Stimulated activated CD4-positive, alpha-beta T cell treated with anti-CD3 and anti-CD28 coated beads, Interleukin-1b, Interleukin-23, amount 100 ng/mL, for 48 hours (primary cell): ENCODE measurements at regions not wholly inside any gene's neighbourhood (a gene's known extent, or its start where the extent isn't known, plus 50 kb on each side); places are given as distances from the start of the nearest gene placed in this dataset.
"Not testable (repeated sequence)": the region's sequence is repeated elsewhere in the genome, so short reads cannot be mapped to it uniquely, and the experiment has no call there.

Experiments used
- DNase-seq: peaks from one replicate; pipeline ENCODE4 v3.0.0-alpha.2; 2020

DNA sequence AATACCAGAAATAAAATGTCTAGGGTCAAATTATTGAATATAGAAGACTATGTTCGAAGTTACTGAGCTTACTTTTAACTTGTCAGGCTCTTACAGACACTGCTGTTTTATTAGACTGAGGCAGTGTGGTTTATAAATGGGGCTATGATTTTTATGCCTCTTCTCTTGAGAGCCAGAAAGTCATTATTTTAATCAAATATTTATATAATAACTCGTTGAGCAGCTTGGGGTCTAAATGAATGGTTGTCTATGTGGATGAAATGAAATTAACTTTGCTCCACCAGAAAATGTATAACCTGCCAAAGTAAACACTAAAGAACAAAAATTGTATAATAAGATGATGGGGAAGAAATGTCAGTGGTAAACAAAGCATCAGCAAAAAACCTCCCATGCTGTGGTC, 175.6 kb upstream of the THSD7A start:
- DNase-seq = no peak

DNA sequence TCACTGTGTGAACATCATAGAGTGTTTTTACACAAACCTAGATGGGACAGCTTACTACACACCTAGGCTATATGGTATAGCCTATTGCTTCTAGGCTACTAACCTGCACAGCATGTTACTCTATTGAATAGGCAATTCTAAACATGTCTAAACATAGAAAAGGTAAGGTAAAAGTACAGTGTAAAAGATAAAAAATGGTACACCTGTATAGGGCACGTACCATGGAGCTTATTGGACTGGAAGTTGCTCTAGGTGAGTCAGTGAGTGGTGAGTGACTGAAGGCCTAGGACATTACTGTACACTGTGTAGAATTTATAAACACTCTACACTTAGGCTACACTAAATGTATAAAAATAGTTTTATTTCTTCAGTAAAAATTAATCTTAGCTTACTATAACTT, 182.0 kb upstream of the THSD7A start:
- no peak for DNase-seq

- no peak for DNase-seq
Measured at GRCh38 chr7:12016439-12016838, 184.4 kb upstream of the THSD7A start.

- no peak for DNase-seq
Measured at GRCh38 chr7:12017046-12017445, 185.0 kb upstream of the THSD7A start.

- DNase-seq = not testable (repeated sequence)
Measured at GRCh38 chr7:12022011-12022410, 189.1 kb upstream of the TMEM106B start.

GRCh38 chr7:12025246-12025645, 185.8 kb upstream of the TMEM106B start:
- no peak for DNase-seq

GRCh38 chr7:12028508-12028907, 182.6 kb upstream of the TMEM106B start:
- DNase-seq = no peak

DNA sequence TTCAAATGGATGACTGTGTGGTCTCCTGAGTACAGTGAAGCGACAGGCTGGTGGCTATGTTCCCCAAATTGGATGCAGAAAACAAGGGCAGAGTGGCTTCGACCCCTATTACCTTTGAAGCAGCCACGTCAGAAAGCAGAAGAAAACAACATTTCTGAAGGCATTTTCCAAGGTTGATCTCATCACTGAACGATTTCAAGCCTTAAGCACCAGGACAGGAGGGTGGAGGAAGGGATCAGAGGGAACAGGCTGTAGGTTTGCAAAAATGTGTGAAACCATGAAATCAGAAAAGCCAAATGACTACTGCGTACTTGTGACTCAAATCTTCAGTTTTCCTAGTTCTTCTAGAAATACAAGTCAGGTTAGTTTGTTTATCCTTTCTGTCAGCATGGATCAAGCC, 181.0 kb upstream of the TMEM106B start:
- no peak for DNase-seq

DNA sequence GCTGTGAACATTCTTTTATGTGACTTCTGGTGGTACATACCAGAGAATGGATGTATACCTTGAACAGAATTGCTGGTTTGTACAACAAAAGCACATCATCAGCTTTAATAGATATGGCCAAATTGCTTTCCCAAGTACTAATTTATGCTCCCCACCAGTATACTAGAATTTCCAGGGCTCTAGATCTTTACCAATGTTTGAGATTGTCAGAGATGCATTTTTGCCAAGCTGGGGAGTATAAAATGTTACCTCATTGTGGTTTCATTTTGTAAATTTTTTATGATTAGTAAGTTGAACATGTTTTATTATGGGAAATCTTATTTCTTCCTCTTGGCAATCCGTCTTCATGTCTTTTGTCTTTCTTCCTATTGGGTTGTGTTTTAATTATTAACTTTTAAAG, 179.9 kb upstream of the TMEM106B start:
- DNase-seq = no peak

DNA sequence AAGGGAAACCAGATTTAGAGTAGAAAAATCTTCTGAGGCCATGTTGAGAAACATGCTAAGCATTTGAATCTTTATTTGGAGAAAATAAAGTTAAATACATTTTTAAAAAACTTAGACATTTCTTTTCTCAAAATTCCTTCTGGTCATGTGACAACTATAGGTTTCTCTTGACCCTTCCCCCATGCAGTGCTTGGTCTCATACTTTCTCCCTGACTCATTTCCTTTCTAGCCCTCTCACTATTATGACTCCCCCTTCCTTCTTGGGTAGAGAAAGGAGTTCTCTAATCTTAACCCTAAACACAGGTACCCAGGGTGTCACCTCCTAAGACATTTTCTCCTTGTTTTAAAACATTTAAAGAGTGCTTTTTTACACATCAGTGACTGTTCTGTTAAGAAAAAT, 179.5 kb upstream of the TMEM106B start:
- no peak for DNase-seq

DNA sequence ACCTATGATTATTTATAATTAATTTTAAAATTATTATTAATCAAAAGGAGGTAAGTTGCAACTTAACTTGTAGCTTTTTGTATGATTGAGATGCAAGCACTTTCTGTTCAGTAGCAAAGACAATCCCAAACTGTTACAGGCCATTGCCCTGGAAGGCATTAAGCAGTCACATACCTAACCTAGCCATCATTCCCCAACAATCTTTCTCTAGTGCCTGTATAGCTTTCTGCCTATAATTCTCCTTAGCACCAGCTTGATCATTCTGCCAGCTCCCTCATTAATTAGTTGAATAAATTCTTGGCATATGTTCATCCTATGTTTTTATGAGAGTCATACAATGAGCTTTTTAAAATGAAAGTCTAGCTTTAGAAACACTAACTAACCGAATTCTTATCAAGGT, 178.9 kb upstream of the TMEM106B start:
- no peak for DNase-seq

DNA sequence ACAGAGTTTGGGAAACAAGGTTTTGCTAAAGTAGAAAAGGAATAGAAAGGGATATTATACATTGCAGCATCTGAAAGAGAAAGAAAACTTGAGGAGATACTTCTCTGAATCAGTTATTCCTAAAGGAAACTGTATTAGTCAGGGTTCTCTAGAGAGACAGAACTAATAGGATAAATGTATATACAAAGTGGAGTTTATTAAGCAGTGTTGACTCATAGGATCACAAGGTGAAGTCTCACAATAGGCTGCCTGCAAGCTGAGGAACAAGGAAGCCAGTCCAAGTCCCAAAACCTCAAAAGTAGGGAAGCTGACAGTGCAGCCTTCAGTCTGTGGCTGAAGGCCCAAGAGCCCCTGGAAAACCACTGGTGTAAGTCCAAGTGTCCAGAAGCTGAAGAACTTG, 167.6 kb upstream of the TMEM106B start:
- not testable (repeated sequence) for DNase-seq

- no peak for DNase-seq
Measured at GRCh38 chr7:12052211-12052610, 158.9 kb upstream of the TMEM106B start.

GRCh38 chr7:12053561-12053960, 157.5 kb upstream of the TMEM106B start:
- no peak for DNase-seq

DNA sequence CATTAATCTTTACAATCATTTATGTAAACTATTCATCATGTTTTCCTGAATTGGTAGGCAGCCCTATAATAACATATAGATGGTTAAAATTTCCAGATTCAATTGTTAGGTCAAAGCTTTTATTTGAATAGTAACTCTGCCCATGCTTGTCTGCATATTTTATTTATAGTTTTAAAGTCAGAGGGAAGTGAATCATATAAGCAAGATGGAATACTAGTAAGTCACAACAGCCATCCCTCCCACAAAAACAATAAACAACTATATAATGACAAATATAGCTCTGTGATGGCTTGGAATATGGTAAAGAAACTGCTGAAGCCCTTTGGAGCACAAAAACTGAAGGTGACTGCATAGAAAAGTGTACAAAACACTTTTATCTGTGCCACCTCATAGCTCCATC, 156.3 kb upstream of the TMEM106B start:
- DNase-seq = no peak

DNA sequence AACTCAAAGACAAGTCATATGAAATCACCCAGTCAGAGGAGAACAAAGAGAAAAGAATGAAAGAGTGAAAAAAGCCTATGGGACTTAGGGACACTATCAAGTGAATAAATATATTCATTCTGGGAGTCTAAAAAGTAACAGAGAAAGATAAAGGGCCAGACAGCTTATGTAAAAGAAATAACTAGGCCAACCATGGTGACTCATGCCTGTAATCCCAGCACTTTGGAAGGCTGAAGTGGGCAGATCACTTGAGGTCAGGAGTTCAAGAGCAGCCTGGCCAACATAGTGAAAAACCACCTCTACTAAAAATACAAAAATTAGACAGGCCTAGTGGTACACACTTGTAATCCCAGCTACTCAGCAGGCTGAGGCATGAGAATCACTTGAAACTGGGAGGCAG, 154.7 kb upstream of the TMEM106B start:
- no peak for DNase-seq

GRCh38 chr7:12056977-12057376, 154.1 kb upstream of the TMEM106B start:
- no peak for DNase-seq

DNA sequence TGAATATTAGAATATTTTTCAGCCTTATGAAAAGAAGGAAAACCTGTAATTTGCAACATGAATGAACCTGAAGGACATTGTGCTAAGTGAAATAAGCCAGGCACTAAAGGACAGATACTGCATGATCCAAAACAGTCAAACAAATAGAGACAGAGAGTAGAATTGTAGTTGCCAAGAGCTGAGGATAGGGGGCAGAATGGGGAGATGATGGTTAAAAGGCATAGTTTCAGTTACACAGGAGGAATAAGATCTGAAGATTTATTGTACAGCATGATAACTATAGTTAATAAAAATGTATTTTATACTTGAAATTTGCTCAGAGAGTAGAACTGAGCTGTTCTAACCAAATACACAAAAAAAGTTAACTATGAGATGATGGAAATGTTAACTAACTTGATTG, 149.0 kb upstream of the TMEM106B start:
- DNase-seq = no peak

- DNase-seq = no peak
Measured at GRCh38 chr7:12064586-12065127, 146.4 kb upstream of the TMEM106B start.

GRCh38 chr7:12066004-12066403, 145.1 kb upstream of the TMEM106B start:
- DNase-seq = no peak

GRCh38 chr7:12066521-12066920, 144.6 kb upstream of the TMEM106B start:
- DNase-seq = no peak

- DNase-seq = peak; percentile 37
Measured at GRCh38 chr7:12067156-12067831, 143.8 kb upstream of the TMEM106B start.

GRCh38 chr7:12069757-12070156, 141.3 kb upstream of the TMEM106B start:
- DNase-seq = no peak

DNA sequence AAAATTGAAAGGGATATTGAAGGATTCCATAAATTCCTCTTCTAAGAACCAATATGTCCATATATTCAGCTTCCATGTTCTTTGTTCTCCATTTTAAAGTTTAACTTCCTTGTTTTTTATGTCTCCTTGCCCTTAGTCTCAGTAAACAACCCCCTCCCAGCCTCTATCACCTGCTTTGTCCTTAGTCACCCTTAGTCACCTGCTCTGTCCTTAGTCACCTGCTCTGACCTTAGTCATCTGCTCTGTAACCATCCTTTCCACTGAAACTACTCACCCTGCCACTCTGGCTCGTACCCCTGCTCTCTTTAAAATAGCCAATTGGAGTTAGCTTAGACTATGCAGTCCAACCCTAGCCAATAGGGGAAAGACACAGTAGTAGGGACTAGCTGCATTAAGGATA, 136.2 kb upstream of the TMEM106B start:
- no peak for DNase-seq

- DNase-seq = no peak
Measured at GRCh38 chr7:12080006-12080405, 131.1 kb upstream of the TMEM106B start.
